ENCODE measurements at regions not wholly inside any gene's neighbourhood (a gene's known extent, or its start where the extent isn't known, plus 50 kb on each side); places are given as distances from the start of the nearest gene placed in this dataset.
"Not testable (repeated sequence)": the region's sequence is repeated elsewhere in the genome, so short reads cannot be mapped to it uniquely, and the experiment has no call there.

GRCh38 chr4:135447598-135447997, 1246.0 kb upstream of the PABPC4L start:
- not testable (repeated sequence) for DNase-seq (ENCODE audit: low read depth, low spot score)

- no peak for DNase-seq (ENCODE audit: low read depth, low spot score)
Measured at GRCh38 chr4:135434936-135435335, 1233.3 kb upstream of the PABPC4L start.

GRCh38 chr4:135429528-135429927, 1227.9 kb upstream of the PABPC4L start:
- no peak for DNase-seq (ENCODE audit: low read depth, low spot score)

- DNase-seq (ENCODE audit: low read depth, low spot score), result no peak
Measured at GRCh38 chr4:135418353-135418752, 1216.8 kb upstream of the PABPC4L start.

GRCh38 chr4:135412213-135412612, 1210.6 kb upstream of the PABPC4L start:
- no peak for DNase-seq (ENCODE audit: low read depth, low spot score)

GRCh38 chr4:135411251-135411650, 1209.7 kb upstream of the PABPC4L start:
- no peak for DNase-seq (ENCODE audit: low read depth, low spot score)

- not testable (repeated sequence) for DNase-seq (ENCODE audit: low read depth, low spot score)
Measured at GRCh38 chr4:135409261-135409660, 1207.7 kb upstream of the PABPC4L start.

- DNase-seq (ENCODE audit: low read depth, low spot score), result no peak
Measured at GRCh38 chr4:135408109-135408508, 1206.5 kb upstream of the PABPC4L start.

GRCh38 chr4:135406597-135406996, 1205.0 kb upstream of the PABPC4L start:
- not testable (repeated sequence) for DNase-seq (ENCODE audit: low read depth, low spot score)

- no peak for DNase-seq (ENCODE audit: low read depth, low spot score)
Measured at GRCh38 chr4:135385830-135386581, 1184.4 kb upstream of the PABPC4L start.

GRCh38 chr4:135383356-135384288, 1182.0 kb upstream of the PABPC4L start:
- DNase-seq (ENCODE audit: low read depth, low spot score), result no peak

- no peak for DNase-seq (ENCODE audit: low read depth, low spot score)
Measured at GRCh38 chr4:135382280-135382959, 1180.8 kb upstream of the PABPC4L start.

GRCh38 chr4:135372131-135372530, 1170.5 kb upstream of the PABPC4L start:
- DNase-seq (ENCODE audit: low read depth, low spot score), result no peak

- no peak for DNase-seq (ENCODE audit: low read depth, low spot score)
Measured at GRCh38 chr4:135371137-135371536, 1169.5 kb upstream of the PABPC4L start.

GRCh38 chr4:135368831-135369230, 1167.2 kb upstream of the PABPC4L start:
- no peak for DNase-seq (ENCODE audit: low read depth, low spot score)

GRCh38 chr4:135365065-135365464, 1163.5 kb upstream of the PABPC4L start:
- no peak for DNase-seq (ENCODE audit: low read depth, low spot score)

- no peak for DNase-seq (ENCODE audit: low read depth, low spot score)
Measured at GRCh38 chr4:135359128-135359527, 1157.5 kb upstream of the PABPC4L start.

GRCh38 chr4:135357091-135357490, 1155.5 kb upstream of the PABPC4L start:
- DNase-seq (ENCODE audit: low read depth, low spot score), result no peak

- no peak for DNase-seq (ENCODE audit: low read depth, low spot score)
Measured at GRCh38 chr4:135354876-135355275, 1153.3 kb upstream of the PABPC4L start.

- DNase-seq (ENCODE audit: low read depth, low spot score), result no peak
Measured at GRCh38 chr4:135353008-135353407, 1151.4 kb upstream of the PABPC4L start.

GRCh38 chr4:135344492-135344891, 1142.9 kb upstream of the PABPC4L start:
- no peak for DNase-seq (ENCODE audit: low read depth, low spot score)

GRCh38 chr4:135338181-135338580, 1136.6 kb upstream of the PABPC4L start:
- DNase-seq (ENCODE audit: low read depth, low spot score), result no peak
